ENCODE measurements at regions not wholly inside any gene's neighbourhood (a gene's known extent, or its start where the extent isn't known, plus 50 kb on each side); places are given as distances from the start of the nearest gene placed in this dataset.

DNA sequence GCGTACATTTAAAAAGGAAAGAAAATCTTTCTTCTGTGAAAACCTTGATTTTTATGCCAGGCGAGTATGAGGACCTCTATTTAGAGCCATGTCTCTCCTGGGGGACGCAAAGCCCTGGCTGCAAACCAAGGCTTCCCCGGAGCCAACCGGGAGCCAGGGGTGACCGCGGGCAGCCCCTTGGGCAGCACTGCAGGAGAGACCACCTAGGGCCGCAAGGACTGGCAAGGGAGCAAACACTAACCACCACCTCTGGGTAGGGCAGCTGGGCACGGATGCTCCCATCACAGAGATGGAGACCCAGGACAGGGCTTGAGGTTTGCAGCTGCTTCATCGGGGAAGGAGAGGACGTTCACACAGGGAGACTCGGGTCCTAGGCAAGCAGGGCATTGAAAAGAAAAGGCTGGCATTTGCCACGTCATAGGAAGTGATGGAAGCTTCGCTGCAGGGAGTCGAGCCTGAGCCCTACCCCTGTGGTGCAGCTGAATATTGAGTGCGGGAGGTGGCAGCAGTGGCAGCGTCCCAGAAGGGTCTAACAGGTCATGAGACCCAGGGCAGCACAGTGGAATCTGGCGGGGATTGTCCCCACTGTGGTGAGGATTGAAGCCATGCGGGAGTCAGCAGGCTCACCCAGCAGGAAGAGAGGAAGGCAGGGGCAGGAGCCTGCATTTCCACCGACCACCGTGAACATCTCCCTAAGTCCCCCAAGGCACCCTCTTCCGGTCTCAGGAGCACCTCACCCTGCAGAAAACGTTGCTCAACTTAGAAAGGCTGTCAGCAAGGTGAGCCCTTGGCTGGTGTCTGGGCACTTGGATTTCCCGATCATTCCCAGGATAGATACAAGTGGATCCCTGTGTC lies 156.2 kb upstream of the CST7 start:
- Mint-ChIP-seq H3K4me1 (no peaks in the 10 kb centered on the region), H3K9me3 (ENCODE audit: low read depth) (no peaks in the 10 kb centered on the region), H3K27me3 (no peaks in the 10 kb centered on the region), H3K36me3 (ENCODE audit: low read depth) (no peaks in the 10 kb centered on the region), H3K4me3 (no peak overlapping the region), H3K27ac (no peak overlapping the region)
- POLR2A ChIA-PET: no interaction called here
- intact Hi-C loops (cut with DNase I, micrococcal nuclease): no loop called here
- DNase-seq: no peak
- CTCF ChIA-PET: no interaction called here
- ATAC-seq: no peak

DNA sequence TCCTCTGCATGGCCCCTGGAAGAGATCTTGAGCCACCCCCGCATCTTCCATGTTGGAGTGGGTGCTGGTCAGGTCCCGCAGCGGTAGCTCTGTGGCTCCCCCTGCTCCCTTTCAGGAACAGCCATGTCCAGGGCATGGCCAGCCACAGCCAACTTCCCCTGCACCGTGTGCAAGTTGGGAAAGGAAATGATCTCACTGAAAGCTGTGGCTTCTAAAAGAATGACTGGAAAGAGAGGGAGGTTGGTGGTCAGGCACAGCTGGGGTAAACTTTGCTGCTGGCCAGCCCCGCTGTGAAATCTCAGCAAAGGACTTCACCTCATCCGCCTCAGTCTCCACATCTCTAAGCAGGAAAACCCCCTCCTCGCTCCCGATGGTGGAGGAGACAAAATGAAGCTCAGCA lies 153.6 kb upstream of the CST7 start:
- Mint-ChIP-seq H3K27ac (no peak overlapping the region), H3K4me3 (no peak overlapping the region), H3K4me1 (no peaks in the 10 kb centered on the region), H3K9me3 (ENCODE audit: low read depth) (no peaks in the 10 kb centered on the region), H3K27me3 (no peaks in the 10 kb centered on the region), H3K36me3 (ENCODE audit: low read depth) (no peaks in the 10 kb centered on the region)
- intact Hi-C loops (cut with DNase I, micrococcal nuclease): no loop called here
- no peak for ATAC-seq
- CTCF ChIA-PET: no interaction called here
- no peak for DNase-seq
- POLR2A ChIA-PET: no interaction called here

DNA sequence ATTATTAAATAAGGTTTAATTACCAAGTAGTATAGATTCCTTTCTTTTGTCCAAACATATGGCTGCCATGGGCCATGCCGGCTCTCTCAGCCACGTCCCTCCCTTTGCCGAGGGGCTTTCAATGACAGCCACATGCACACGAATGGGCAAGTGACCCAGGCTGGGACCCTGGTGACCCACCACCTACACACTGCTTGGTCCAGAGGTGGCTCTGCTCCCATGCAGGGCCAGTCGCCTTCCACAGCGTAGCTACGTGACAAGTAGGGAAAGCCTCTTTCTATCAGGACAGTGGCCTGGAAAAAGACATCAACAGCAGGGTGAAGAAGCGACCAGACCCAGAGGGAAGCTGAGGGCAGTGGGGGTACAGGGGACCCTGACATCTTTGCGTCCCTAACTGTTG lies 152.8 kb upstream of the CST7 start:
- no peaks in the 10 kb centered on the region for H3K9me3 Mint-ChIP-seq (ENCODE audit: low read depth)
- no peak overlapping the region for H3K4me3 Mint-ChIP-seq
- ATAC-seq (no peak), DNase-seq (no peak)
- no peak overlapping the region for H3K27ac Mint-ChIP-seq
- POLR2A ChIA-PET: no interaction called here
- no peaks in the 10 kb centered on the region for H3K36me3 Mint-ChIP-seq (ENCODE audit: low read depth)
- intact Hi-C loops (cut with DNase I, micrococcal nuclease): no loop called here
- H3K27me3 Mint-ChIP-seq: no peaks in the 10 kb centered on the region
- no peaks in the 10 kb centered on the region for H3K4me1 Mint-ChIP-seq
- CTCF ChIA-PET: no interaction called here

DNA sequence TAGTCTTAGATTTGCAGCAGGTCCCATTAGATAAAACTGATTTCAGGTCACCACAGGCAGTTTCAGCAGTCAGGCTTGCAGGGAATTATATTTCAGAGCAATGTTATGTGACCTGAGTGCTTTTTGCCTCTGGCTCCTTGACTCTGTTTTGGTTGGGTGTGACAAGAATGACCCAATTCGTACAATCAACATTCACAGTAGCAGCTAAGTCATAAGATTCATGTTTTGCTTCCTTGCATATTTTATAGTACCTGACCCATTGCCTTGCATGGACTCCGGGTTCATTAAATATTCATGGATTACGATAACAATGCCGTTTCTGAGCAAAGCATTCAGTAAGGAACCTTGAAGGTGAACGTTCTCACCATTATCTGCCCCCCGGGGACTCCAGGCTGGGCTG lies 152.0 kb upstream of the CST7 start:
- POLR2A ChIA-PET: no interaction called here
- CTCF ChIA-PET: no interaction called here

DNA sequence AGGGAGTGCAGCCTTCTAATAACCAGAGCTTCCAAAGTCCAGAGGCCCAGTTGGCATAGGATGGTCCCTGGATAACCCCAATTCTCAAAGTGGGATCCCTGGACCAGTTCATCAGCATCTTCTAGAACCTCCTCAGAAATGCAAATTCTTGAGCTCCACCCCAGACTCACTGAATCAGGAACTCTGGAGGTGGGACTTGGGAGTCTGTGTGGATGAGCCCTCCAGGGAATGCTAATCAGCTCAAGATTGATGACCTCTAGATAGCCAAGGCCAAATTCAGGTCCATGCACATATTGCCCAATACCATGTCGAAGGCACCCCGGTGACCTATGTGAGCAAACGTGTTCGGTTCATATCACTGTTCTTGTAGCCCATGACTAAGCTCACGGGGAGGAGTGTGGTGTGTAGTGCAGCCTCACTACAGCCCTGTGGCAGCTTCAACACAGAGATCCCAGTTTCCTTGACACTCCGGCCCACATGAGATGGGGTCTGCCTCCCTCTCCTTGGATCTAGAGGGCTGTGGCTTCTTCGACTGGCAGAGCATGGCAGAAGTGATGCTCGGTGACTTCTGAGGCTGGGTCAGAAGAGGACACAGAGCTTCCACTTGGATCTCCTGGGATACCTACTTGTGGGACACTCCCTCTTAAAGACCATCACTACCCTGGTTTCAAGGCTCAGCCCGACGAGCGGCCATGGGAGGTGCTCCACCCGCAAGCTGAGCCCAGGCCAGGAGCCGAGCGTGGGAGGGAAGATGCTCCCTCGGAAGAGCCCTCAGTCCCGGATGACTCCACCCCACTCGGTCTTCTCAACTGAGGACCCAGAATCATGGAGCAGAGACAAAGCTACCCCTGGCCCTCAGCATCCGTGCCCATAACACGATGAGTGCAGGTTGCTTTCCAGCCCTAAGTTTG lies 151.1 kb upstream of the CST7 start:
- DNase-seq (no peak), ATAC-seq (no peak)
- no peak overlapping the region for H3K27ac Mint-ChIP-seq
- H3K9me3 Mint-ChIP-seq (ENCODE audit: low read depth): no peaks in the 10 kb centered on the region
- H3K4me1 Mint-ChIP-seq: no peaks in the 10 kb centered on the region
- no peaks in the 10 kb centered on the region for H3K27me3 Mint-ChIP-seq
- POLR2A ChIA-PET: no interaction called here
- CTCF ChIA-PET: no interaction called here
- no peaks in the 10 kb centered on the region for H3K36me3 Mint-ChIP-seq (ENCODE audit: low read depth)
- intact Hi-C loops (cut with DNase I, micrococcal nuclease): no loop called here
- no peak overlapping the region for H3K4me3 Mint-ChIP-seq

More for the DNA sequence above, 152.0 kb upstream of the CST7 start:
- intact Hi-C loops (cut with DNase I, micrococcal nuclease): no loop called here
- Mint-ChIP-seq H3K27ac (no peak overlapping the region), H3K27me3 (no peaks in the 10 kb centered on the region), H3K4me1 (no peaks in the 10 kb centered on the region), H3K9me3 (ENCODE audit: low read depth) (no peaks in the 10 kb centered on the region), H3K4me3 (no peak overlapping the region), H3K36me3 (ENCODE audit: low read depth) (no peaks in the 10 kb centered on the region)
- ATAC-seq (no peak), DNase-seq (no peak)

DNA sequence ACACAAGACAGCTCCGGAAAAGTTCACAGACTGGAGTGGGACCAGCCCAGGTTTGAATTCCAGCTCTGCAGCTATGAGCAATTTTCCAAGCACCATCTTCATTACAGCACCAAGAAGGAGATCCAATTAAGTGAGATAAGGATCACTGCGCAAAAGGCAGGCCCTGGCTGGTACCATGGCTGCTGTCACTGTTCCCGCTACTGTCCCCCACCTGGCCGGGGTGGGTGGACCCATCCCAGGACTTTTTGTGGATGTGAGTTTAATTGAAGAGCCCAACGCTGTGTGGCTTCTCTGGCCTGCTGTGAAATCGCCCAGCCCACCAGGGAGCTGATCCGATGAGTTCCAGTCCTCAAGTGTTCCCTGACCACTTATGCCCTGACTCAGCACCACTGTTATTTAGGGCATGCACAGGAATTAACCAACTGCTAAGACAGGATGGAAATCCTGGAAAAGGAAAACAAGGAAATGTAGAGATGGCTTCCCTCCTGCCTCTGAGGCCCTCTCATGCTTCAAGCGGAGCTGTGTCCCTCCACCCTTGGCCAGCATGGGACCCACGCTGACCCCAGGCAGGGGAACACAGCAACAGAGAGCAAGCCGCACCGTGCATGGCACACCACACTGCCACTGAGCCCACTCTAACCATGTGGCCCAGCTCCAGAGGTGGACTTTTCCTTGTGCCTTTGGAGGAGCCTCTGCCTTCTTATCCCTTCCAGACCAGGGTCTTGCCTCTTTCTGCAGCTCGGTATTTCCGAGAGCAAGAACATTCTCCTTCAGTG lies 150.0 kb upstream of the CST7 start:
- H3K27ac Mint-ChIP-seq: no peak overlapping the region
- intact Hi-C loops (cut with DNase I, micrococcal nuclease): no loop called here
- H3K36me3 Mint-ChIP-seq (ENCODE audit: low read depth): no peaks in the 10 kb centered on the region
- H3K4me3 Mint-ChIP-seq: no peak overlapping the region
- H3K4me1 Mint-ChIP-seq: no peaks in the 10 kb centered on the region
- ChIA-PET POLR2A (interaction anchor here (0.6 kb wide), 2 partner anchors 97 to 155 kb away, joined by 3 read pairs; no protein-coding TSS in a partner anchor), CTCF (no interaction called here)
- H3K27me3 Mint-ChIP-seq: no peaks in the 10 kb centered on the region
- ATAC-seq (no peak), DNase-seq (no peak)
- no peaks in the 10 kb centered on the region for H3K9me3 Mint-ChIP-seq (ENCODE audit: low read depth)

DNA sequence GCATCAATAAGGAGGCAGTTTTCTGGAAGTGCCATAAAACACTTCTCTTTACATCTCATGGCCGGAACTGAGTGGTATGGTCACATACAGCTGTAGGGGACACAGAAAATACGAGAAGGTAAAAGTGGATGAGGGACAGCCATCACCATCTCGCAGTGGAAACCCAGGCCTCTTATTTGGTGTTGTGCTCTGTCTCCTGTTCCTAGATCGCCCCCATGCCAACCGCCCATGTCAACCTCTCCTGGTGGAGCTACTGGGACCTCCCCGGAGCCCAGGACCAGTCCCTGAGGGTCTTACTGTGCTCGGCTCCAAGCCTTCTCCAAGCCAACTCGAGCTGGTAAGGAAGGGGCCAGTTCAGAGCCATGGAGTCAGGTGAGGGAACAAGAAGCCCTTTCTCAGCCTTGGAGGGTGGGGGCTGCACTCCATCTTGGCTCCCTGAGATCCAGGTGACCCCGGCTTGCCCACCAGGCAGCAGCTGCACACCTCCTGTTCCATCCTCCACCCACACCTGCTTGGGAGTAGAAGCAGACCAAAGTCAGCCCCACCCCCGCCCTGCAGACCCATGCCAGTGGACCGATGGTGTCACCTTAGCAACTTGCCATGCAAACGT lies 149.0 kb upstream of the CST7 start:
- Mint-ChIP-seq H3K27ac (no peak overlapping the region), H3K4me1 (no peaks in the 10 kb centered on the region), H3K36me3 (ENCODE audit: low read depth) (no peaks in the 10 kb centered on the region), H3K4me3 (no peak overlapping the region), H3K27me3 (no peaks in the 10 kb centered on the region), H3K9me3 (ENCODE audit: low read depth) (no peaks in the 10 kb centered on the region)
- CTCF ChIA-PET: interaction anchor here (0.6 kb wide), 1 partner anchor 12 kb away, joined by 4 read pairs; no protein-coding TSS in a partner anchor
- DNase-seq (no peak), ATAC-seq (no peak)
- POLR2A ChIA-PET: no interaction called here
- intact Hi-C loops (cut with DNase I, micrococcal nuclease): loop anchor here in 1 of 2 experiments (10.0 kb wide), 1 partner anchor 135 kb away; no protein-coding TSS in a partner anchor

DNA sequence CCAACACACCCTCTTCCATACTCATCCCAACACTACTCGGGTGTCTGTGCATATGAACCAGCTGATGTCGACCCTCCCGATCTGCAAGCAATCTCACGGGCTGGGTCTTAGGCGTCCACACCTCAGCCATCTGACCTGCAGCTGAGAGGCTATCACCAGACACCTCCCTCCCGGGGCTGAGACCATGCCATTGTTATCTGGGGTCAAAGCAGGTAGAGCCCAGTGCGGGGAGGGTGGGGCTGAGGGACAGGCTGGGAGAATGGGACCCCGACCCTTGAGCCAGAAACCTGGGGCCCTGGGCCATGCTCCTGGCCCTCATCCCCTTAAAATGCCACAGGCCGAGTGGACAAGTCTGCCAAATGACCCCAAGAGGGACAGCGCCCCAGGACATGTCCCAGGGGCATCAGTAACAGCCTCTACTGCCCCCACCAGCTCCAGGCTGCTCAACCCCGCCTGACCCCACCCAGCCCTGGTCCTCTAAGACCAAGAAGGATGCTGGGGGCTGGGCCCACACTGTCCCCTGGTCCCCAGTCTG lies 146.7 kb upstream of the CST7 start:
- Mint-ChIP-seq H3K4me3 (no peak overlapping the region), H3K4me1 (no peaks in the 10 kb centered on the region), H3K27me3 (no peaks in the 10 kb centered on the region), H3K36me3 (ENCODE audit: low read depth) (no peaks in the 10 kb centered on the region), H3K27ac (no peak overlapping the region), H3K9me3 (ENCODE audit: low read depth) (no peaks in the 10 kb centered on the region)
- ChIA-PET CTCF (no interaction called here), POLR2A (no interaction called here)
- intact Hi-C loops (cut with DNase I, micrococcal nuclease): loop anchor here in 1 of 2 experiments (10.0 kb wide), 1 partner anchor 138 kb away; no protein-coding TSS in a partner anchor
- no peak for DNase-seq
- no peak for ATAC-seq

DNA sequence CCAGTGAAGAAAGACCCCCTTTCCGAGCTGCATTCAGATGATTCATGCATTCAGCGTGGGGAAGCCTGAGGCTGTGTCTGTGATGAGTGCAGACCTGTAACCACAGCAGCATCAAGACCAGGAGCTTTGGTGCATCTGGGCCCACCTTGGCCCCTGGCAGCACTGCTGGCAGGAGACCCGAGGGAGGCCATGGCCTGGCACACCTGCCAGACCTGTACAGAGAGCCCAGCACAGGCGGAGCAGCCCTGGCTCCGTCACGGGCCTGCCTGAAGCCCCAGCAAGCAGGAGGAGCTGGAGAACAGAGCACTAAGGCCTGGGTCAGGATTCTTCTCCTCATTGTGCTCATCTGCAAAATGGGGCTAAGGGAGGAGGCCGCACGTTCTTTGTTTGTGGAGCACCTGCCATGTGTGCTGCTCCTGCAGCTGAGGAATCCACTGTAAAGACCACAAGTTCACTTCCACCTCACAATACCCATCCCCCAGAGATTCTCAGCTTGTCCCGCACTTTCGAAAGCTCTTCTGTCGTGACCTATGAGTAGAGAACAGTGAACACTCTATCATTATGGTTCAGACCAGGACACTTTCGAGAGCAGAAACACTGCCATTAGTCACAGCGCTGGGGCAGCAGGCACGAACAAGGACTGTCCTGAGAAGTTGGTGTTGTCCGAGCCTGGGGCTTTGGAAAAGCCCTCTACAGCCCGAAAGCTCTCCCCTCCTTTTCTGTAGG lies 144.4 kb upstream of the CST7 start:
- no peaks in the 10 kb centered on the region for H3K36me3 Mint-ChIP-seq (ENCODE audit: low read depth)
- H3K4me1 Mint-ChIP-seq: no peaks in the 10 kb centered on the region
- no peaks in the 10 kb centered on the region for H3K9me3 Mint-ChIP-seq (ENCODE audit: low read depth)
- POLR2A ChIA-PET: no interaction called here
- no peak overlapping the region for H3K27ac Mint-ChIP-seq
- no peak overlapping the region for H3K4me3 Mint-ChIP-seq
- intact Hi-C loops (cut with DNase I, micrococcal nuclease): loop anchor here in 1 of 2 experiments (10.0 kb wide), 1 partner anchor 140 kb away; no protein-coding TSS in a partner anchor
- DNase-seq (no peak), ATAC-seq (no peak)
- no peaks in the 10 kb centered on the region for H3K27me3 Mint-ChIP-seq
- CTCF ChIA-PET: interaction anchor here (0.6 kb wide), 1 partner anchor 380 kb away, joined by 4 read pairs; no protein-coding TSS in a partner anchor

DNA sequence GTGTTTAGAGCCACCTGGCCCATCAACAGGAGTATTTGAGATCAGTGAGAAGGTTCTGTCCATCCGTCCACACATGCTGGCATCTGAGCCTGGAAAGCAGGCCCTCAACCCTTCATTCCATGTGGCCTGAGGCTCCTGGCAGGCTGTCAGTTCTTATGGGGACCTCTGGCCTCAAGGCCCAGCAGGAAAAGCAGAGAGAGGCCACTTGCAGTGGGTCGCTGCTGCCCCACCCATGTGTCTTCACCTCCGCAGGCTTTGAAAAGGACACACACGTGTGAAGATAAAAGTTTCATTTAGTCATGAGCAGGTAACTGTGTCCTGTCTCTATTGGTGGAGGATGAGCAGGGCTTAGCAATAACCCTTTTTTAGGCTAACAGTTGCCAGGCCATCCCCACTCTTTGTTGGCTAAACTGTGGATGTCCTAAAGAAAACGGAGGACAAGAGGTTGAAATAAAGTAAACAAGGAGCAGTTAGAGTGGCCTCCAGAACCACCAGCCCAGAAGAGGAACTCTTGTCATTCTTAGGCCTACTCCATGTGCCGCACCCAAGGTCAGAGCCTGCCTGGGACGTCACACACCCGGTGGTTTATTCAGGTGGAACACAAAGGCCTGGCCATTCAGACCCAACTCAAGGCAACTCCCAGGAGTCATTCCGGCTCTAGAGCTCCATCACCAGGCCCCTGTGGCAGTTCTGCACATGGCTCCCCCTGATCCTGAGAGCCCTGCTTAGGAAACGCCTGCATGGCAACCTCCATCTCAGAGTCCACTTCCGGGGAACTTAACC lies 143.4 kb upstream of the CST7 start:
- Mint-ChIP-seq H3K4me3 (no peak overlapping the region), H3K4me1 (no peaks in the 10 kb centered on the region), H3K36me3 (ENCODE audit: low read depth) (no peaks in the 10 kb centered on the region), H3K27ac (no peak overlapping the region), H3K27me3 (no peaks in the 10 kb centered on the region), H3K9me3 (ENCODE audit: low read depth) (no peaks in the 10 kb centered on the region)
- CTCF ChIA-PET: no interaction called here
- no peak for DNase-seq
- intact Hi-C loops (cut with DNase I, micrococcal nuclease): loop anchor here in 1 of 2 experiments (10.0 kb wide), 1 partner anchor 141 kb away; no protein-coding TSS in a partner anchor
- no peak for ATAC-seq
- POLR2A ChIA-PET: no interaction called here
